HFF-Myc (cell line): ENCODE measurements at regions not wholly inside any gene's neighbourhood (a gene's known extent, or its start where the extent isn't known, plus 50 kb on each side); places are given as distances from the start of the nearest gene placed in this dataset.
A peak's percentile ranks its signal among the peaks of the same experiment; 100 is the strongest.
"Not testable (repeated sequence)": the region's sequence is repeated elsewhere in the genome, so short reads cannot be mapped to it uniquely, and the experiment has no call there.

Experiments used
- DNase-seq: peaks from one replicate; pipeline ENCODE4 v3.0.0-alpha.2; 2011; ENCODE audit warnings: low read depth; ENCODE audit errors: extremely low read depth
- H3K4me3 ChIP-seq: replicated peaks from 2 replicates; pipeline ENCODE4 v1.5.1; 2011; ENCODE audit warnings: low read depth, mild to moderate bottlenecking, control low read depth, low read length
- TF ChIP-seq, protein P1 (sequence below): IDR thresholded peaks from 2 replicates; pipeline ENCODE4 v1.5.1; 2012; ENCODE audit warnings: mild to moderate bottlenecking, low read depth, low read length, control low read depth; ENCODE audit errors: missing control alignments

DNA sequence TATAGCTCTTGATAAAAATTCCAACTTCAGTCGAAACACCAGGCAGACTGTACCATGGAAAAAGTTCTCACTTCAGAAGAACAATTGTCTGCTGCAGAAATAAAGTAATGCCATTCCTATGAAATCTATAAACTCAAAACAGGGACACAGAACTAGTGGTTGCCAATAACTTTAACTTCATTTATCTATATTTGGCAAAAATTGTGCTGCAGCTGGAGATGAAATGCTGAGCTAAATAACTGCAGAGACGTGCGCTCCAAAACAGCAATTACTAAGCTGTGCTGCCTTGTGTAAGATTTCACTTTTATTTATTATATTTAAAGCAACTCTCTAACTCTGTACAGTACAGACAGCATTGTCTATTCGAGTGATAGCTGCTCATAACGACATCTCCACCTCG is 540.1 kb upstream of the ID2 start:
- DNase-seq: no peak
- TF ChIP-seq, protein P1, sequence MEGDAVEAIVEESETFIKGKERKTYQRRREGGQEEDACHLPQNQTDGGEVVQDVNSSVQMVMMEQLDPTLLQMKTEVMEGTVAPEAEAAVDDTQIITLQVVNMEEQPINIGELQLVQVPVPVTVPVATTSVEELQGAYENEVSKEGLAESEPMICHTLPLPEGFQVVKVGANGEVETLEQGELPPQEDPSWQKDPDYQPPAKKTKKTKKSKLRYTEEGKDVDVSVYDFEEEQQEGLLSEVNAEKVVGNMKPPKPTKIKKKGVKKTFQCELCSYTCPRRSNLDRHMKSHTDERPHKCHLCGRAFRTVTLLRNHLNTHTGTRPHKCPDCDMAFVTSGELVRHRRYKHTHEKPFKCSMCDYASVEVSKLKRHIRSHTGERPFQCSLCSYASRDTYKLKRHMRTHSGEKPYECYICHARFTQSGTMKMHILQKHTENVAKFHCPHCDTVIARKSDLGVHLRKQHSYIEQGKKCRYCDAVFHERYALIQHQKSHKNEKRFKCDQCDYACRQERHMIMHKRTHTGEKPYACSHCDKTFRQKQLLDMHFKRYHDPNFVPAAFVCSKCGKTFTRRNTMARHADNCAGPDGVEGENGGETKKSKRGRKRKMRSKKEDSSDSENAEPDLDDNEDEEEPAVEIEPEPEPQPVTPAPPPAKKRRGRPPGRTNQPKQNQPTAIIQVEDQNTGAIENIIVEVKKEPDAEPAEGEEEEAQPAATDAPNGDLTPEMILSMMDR: no peak
- H3K4me3 ChIP-seq: no peak overlapping the region

DNA sequence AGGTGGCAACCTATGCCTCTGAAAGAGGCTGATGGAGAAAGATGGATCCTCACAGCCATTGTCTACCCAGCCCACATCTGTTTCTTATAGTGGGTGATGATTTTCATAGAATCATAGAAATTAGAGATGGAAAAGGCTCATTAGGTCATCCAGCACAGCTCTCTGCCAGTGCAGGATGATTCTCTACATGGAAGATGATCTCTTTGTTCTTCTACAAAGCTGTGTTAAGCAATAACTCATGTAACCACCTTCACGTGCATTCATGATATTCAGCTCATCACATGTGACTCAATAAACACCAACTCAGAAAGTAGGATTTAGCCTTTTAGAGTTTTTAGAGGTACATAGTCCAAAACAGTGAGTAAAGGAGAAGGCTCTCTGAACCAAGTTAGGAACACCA is 539.4 kb upstream of the ID2 start:
- no peak for DNase-seq
- TF ChIP-seq, protein P1: no peak

DNA sequence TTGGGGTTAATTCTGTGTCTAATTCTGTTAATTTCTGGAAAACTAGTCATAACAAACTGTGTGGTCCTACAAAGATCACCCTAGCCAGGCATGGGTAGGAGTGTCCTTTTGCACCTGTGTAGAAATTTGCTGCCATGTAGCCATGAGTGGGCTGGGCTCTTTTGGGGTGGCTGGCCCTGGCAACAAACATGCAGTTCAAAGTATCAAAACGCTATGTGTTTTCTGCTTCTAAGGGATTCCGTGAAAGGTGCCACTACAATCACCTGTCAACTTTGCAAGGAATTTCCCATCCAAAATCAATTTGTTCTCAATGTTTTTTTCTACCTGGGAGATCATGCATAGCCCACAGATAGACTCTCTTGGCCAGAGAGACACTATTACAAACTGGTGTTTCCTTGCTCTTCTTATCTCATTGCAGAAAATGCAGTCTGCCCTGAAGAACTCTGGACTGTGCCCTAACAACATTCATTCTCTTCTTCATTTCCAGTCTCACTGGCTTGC is 537.7 kb upstream of the ID2 start:
- TF ChIP-seq, protein P1: no peak
- DNase-seq: no peak
- no peak overlapping the region for H3K4me3 ChIP-seq

More for the DNA sequence above, 539.4 kb upstream of the ID2 start:
- no peak overlapping the region for H3K4me3 ChIP-seq

DNA sequence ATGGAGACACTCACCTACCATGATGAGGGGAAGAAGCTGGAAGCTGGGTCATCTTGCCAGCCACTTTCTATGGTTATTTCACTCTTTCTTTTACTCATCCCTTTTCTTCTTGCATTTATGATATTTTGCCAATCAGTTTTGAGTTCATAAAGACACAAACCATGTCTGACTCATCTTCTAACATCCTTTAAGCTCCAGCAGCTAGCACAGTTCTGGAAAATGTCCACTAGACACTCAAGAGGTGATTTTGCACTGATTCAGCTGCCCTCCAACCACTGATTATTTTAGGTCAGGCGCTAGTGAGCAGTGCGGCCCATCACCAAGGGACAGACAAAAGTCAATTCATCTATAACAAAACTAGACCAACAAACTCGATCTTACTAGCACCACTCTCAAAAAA is 537.1 kb upstream of the ID2 start:
- no peak for DNase-seq
- H3K4me3 ChIP-seq: no peak overlapping the region
- TF ChIP-seq, protein P1: no peak

DNA sequence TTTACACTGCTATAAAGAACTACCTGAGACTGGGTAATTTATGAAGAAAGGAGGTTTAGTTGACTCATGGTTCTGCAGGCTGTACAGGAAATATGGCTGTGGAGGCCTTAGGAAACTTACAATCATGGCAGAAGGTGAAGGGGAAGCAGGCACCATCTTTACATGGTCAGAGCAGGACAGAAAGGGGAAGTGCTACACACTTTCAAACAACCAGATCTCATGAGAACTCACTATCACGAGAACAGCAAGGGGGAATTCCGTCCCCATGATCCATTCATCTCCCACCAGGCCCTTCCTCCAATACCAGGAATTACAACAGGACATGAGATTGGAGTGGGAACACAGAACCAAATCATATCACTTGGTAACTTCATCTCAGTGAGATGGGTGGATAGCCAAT is 536.5 kb upstream of the ID2 start:
- not testable (repeated sequence) for DNase-seq

DNA sequence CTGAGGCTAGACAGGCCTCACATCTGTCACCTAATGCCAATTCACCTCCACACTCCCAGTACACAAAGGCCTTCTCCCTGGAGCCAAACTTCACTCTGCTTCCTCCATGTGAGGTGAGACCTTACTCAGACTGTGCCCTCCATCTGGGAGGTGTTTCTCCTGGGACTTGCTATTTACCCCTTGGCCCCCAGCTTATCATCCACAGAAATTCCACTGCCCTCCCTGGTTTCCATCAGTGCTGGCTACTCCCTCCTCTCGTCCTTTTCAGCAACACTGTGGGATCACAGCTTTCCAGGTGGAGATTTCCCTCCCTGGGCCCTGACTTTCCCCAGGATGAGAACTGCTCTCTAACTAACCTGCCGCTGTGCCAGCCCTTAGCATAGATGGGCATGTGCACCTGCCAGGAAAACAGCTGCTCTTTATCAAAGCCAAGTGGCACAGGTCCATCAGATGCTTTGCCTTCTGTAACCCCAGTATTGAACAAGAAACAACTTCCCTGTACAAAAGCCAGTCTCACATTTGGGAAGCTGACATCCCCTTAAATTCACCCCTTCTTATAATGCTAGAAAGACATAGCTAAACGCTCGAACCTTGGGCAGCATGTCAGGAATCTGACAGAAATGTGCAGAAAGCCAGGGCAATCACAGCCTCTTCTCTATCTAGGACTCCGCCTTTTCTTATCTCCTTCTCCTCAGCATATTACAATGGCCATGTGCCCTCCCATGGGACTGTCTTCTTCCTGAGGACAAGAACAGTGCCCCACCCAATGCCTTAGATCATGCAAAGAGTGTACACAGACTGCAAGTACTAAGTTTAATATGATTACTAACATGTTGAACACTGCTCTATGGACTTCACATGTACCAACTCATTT is 535.5 kb upstream of the ID2 start:
- DNase-seq: no peak
- TF ChIP-seq, protein P1: no peak

More for the DNA sequence above, 536.5 kb upstream of the ID2 start:
- not testable (repeated sequence) for H3K4me3 ChIP-seq

DNA sequence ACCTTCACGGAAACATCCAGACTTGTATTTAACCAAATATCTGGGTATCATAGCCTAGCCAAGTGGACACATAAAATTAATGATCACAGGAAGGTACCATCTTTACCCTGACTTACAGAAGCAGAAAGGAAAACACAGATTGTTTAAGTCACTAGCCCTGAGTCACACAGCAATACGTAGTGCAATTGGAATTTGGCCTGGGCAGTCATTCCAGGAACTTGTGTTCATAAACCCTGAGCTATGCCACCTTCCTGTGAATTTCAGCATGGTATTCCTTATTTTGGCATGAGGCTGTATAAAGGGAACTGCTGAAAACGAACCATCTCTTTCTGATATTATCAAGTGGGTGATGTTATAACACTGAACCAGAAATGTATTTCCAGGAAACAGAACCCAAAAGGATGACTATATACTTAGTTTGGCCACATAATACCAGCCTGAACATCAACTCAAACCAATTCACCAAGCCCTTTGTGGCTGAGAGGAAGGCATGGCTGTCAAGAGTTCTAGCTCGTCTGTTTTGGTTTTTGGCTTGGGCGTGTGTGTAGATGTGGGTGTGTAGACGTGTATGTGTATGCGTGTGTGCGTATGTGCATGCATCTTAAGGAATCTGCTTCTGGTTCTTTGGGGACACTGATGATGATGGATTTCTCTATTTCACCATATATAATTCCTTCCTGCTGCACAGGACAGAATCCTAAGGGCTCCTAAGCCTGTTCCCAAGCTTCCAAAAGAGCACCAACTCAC is 533.4 kb upstream of the ID2 start:
- DNase-seq: peak; percentile 61
- TF ChIP-seq, protein P1: no peak
- H3K4me3 ChIP-seq: no peak overlapping the region

More for the DNA sequence above, 535.5 kb upstream of the ID2 start:
- no peak overlapping the region for H3K4me3 ChIP-seq
